ENCODE measurements at regions not wholly inside any gene's neighbourhood (a gene's known extent, or its start where the extent isn't known, plus 50 kb on each side); places are given as distances from the start of the nearest gene placed in this dataset.

DNA sequence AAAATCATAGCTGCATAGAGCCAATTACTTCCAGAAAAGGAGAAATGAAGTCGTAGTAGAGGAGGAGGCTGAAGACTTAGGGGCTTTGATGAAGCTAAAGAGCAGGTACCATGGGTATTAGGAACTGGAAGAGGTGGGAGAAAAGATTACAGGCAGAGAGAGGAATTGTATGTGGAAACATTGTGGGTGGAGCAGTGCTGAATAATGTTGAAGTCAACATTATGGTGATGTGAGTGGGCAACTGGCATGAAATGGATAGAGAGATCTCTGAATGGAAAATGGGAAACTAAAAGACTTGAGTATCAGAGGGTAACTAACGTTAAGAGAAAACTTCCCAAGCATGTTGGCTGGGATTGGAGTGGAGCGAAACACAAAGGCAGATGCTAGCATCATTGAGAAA, 92.5 kb downstream of the AREG start:
- Histone ChIP-seq H3K9me3 (ENCODE audit: control insufficient read depth, low read depth, low read length) (no peaks in the 10 kb centered on the region), H3K4me3 (ENCODE audit: control insufficient read depth in 2 of 3, extremely low read depth in 1 of 3, insufficient read depth in 2 of 3, low read depth in 1 of 3, low read length in 3 of 3) (no peak overlapping the region), H4K20me1 (ENCODE audit: control insufficient read depth, extremely low read depth, insufficient read depth, low read length) (no peaks in the 10 kb centered on the region), H3K4me1 (ENCODE audit: control insufficient read depth, extremely low read depth, insufficient read depth, low read length) (peaks cover 19% of the 10 kb centered on the region), H3K27ac (ENCODE audit: control insufficient read depth, insufficient read depth, low read length) (no peak overlapping the region), H3K9ac (ENCODE audit: control insufficient read depth, extremely low read depth, insufficient read depth, low read length) (no peak overlapping the region), H3K36me3 (ENCODE audit: control insufficient read depth in 2 of 2, extremely low read depth in 1 of 2, insufficient read depth in 2 of 2, low read length in 2 of 2) (no peaks in the 10 kb centered on the region), H3K79me2 (ENCODE audit: control insufficient read depth, insufficient read depth, low read length) (no peaks in the 10 kb centered on the region), H3K9me1 (ENCODE audit: control insufficient read depth, extremely low read depth, insufficient read depth, low read length) (no peaks in the 10 kb centered on the region), H2AFZ (ENCODE audit: control insufficient read depth, low read length) (no peak overlapping the region), H3K27me3 (ENCODE audit: control insufficient read depth, extremely low read depth, insufficient read depth, low read length) (no peaks in the 10 kb centered on the region), H3K4me2 (ENCODE audit: control insufficient read depth, extremely low read depth, insufficient read depth, low read depth, low read length) (no peak overlapping the region)
- no peak for FAIRE-seq
- DNase-seq (ENCODE audit: low read depth, low spot score): no peak
- TF ChIP-seq EZH2 (IDR thresholded peaks at IDR 0.05; ENCODE audit: low read length): no peak
- TF ChIP-seq, protein P1, sequence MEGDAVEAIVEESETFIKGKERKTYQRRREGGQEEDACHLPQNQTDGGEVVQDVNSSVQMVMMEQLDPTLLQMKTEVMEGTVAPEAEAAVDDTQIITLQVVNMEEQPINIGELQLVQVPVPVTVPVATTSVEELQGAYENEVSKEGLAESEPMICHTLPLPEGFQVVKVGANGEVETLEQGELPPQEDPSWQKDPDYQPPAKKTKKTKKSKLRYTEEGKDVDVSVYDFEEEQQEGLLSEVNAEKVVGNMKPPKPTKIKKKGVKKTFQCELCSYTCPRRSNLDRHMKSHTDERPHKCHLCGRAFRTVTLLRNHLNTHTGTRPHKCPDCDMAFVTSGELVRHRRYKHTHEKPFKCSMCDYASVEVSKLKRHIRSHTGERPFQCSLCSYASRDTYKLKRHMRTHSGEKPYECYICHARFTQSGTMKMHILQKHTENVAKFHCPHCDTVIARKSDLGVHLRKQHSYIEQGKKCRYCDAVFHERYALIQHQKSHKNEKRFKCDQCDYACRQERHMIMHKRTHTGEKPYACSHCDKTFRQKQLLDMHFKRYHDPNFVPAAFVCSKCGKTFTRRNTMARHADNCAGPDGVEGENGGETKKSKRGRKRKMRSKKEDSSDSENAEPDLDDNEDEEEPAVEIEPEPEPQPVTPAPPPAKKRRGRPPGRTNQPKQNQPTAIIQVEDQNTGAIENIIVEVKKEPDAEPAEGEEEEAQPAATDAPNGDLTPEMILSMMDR (optimal IDR thresholded peaks at IDR 0.05 in 1 of 3, IDR thresholded peaks at IDR 0.05 in 1 of 3, conservative IDR thresholded peaks at IDR 0.05 in 1 of 3; ENCODE audit: extremely low read depth in 1 of 3, insufficient read depth in 2 of 3, low read length in 3 of 3): no peak
- dilution Hi-C loops (cut with MboI; ENCODE audit: extremely low pct_ligation_motif_present, low sequenced_read_pairs): no loop called here

DNA sequence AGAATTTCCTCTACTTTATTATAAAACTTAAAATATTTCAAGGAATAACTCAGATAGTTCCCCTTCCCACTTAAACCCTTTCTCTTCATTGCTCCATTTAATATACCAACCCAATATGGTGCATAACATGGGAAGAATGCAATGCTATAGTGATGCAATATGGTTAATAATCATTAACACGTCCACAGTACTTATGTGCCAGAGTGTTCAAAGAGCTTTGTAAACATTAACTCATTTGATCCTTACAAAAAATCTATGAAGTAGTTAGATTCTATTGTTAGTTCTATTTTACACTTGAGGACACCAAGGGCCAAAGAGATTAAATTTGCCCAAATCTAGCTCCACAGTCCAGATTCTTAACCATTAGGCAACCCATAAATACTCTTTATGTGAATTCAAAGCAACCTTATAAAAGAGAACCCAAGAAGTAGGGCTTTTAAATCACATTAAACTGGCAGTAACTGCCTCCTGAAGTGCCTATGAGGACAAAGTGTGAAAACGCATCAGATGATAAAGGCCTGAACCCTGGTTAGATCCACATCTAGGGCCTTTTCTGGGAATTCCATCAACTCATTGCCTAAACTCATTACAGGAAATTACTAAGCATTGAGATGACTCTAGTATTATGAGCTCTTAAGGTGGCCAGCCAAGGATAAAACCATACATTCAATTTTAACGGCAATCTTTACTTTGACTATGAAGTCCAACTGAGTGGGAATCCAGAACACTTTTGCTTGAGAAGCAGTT, 94.3 kb downstream of the AREG start:
- H2AFZ ChIP-seq (ENCODE audit: control insufficient read depth, low read length): no peak overlapping the region
- dilution Hi-C loops (cut with MboI; ENCODE audit: extremely low pct_ligation_motif_present, low sequenced_read_pairs): no loop called here
- no peak for DNase-seq (ENCODE audit: low read depth, low spot score)
- H3K4me1 ChIP-seq (ENCODE audit: control insufficient read depth, extremely low read depth, insufficient read depth, low read length): peaks cover 26% of the 10 kb centered on the region
- no peak overlapping the region for H3K4me2 ChIP-seq (ENCODE audit: control insufficient read depth, extremely low read depth, insufficient read depth, low read depth, low read length)
- H3K36me3 ChIP-seq (ENCODE audit: control insufficient read depth in 2 of 2, extremely low read depth in 1 of 2, insufficient read depth in 2 of 2, low read length in 2 of 2): no peaks in the 10 kb centered on the region
- TF ChIP-seq, protein P1 (optimal IDR thresholded peaks at IDR 0.05 in 1 of 3, IDR thresholded peaks at IDR 0.05 in 1 of 3, conservative IDR thresholded peaks at IDR 0.05 in 1 of 3; ENCODE audit: extremely low read depth in 1 of 3, insufficient read depth in 2 of 3, low read length in 3 of 3): no peak
- TF ChIP-seq EZH2 (IDR thresholded peaks at IDR 0.05; ENCODE audit: low read length): no peak
- no peaks in the 10 kb centered on the region for H3K27me3 ChIP-seq (ENCODE audit: control insufficient read depth, extremely low read depth, insufficient read depth, low read length)
- H3K79me2 ChIP-seq (ENCODE audit: control insufficient read depth, insufficient read depth, low read length): no peaks in the 10 kb centered on the region
- H3K9ac ChIP-seq (ENCODE audit: control insufficient read depth, extremely low read depth, insufficient read depth, low read length): no peak overlapping the region
- no peaks in the 10 kb centered on the region for H3K9me3 ChIP-seq (ENCODE audit: control insufficient read depth, low read depth, low read length)
- H4K20me1 ChIP-seq (ENCODE audit: control insufficient read depth, extremely low read depth, insufficient read depth, low read length): no peaks in the 10 kb centered on the region
- H3K27ac ChIP-seq (ENCODE audit: control insufficient read depth, insufficient read depth, low read length): no peak overlapping the region
- peak; percentile 75 for FAIRE-seq
- H3K9me1 ChIP-seq (ENCODE audit: control insufficient read depth, extremely low read depth, insufficient read depth, low read length): no peaks in the 10 kb centered on the region
- H3K4me3 ChIP-seq (ENCODE audit: control insufficient read depth in 2 of 3, extremely low read depth in 1 of 3, insufficient read depth in 2 of 3, low read depth in 1 of 3, low read length in 3 of 3): no peak overlapping the region
